D721Med (cell line): ENCODE measurements at regions not wholly inside any gene's neighbourhood (a gene's known extent, or its start where the extent isn't known, plus 50 kb on each side); places are given as distances from the start of the nearest gene placed in this dataset.

Source experiments
- DNase-seq: peaks from one replicate; pipeline ENCODE4 v3.0.0; 2011; ENCODE audit warnings: low spot score; ENCODE audit not compliant: insufficient read length
- FAIRE-seq: peaks from 2 replicates; lab custom pipeline; 2011; peaks lifted over from hg19 to GRCh38; lab: Jason Lieb, UNC
- CTCF ChIP-seq: IDR thresholded peaks from 2 replicates; pipeline ENCODE4 v1.5.1; 2012; ENCODE audit warnings: mild to moderate bottlenecking, control low read depth; ENCODE audit not compliant: insufficient read depth; ENCODE audit errors: missing control alignments

- FAIRE-seq = no peak
Measured at GRCh38 chr1:199264283-199264682, 625.4 kb downstream of the PTPRC start.

DNA sequence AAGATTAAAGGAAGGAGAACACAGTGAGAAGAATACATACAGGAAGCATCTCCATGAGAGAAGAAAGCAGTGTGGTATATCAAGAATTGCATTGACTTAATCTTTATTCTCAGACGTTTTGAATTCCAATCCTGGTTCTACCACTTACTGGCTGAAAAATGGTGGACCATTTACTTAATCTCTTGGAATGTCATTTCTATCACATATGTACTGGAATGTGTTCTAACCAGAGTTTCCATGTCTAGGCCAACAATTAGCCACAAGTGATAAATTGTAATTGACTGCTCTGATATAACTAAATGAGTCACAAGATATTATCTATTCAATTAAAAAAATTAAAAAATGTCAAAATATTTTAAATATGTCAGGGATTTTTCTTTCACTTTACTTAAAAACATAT is 626.1 kb downstream of the PTPRC start:
- TF ChIP-seq CTCF = no peak
- FAIRE-seq (peak; percentile 11), DNase-seq (no peak)

More at GRCh38 chr1:199264283-199264682, 625.4 kb downstream of the PTPRC start:
- DNase-seq = no peak
- TF ChIP-seq CTCF = no peak

DNA sequence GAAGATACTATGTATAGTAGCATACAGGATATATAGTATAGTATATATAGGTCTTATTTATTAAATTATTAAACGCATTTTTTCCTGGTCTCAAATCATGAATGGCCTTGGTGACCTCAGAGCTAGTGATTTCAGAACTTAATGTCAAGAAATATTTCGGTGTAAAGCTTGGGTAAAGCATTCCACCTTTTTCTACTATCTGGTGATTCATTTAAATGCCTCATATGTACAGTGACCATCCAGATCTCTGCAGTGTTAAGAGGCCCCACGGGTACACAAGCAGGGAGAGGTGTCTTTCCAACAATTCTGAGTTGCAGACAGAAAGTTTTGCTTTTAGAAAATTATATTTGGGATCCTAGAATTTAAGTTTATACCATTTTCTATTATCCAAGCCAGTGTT is 626.5 kb downstream of the PTPRC start:
- DNase-seq (no peak), FAIRE-seq (peak; percentile 69)
- TF ChIP-seq CTCF = no peak

GRCh38 chr1:199269241-199269640 is 630.4 kb downstream of the PTPRC start:
- no peak for TF ChIP-seq CTCF
- FAIRE-seq (no peak), DNase-seq (no peak)

GRCh38 chr1:199272139-199272544 is 633.3 kb downstream of the PTPRC start:
- DNase-seq (no peak), FAIRE-seq (peak; percentile 21)
- TF ChIP-seq CTCF = no peak

DNA sequence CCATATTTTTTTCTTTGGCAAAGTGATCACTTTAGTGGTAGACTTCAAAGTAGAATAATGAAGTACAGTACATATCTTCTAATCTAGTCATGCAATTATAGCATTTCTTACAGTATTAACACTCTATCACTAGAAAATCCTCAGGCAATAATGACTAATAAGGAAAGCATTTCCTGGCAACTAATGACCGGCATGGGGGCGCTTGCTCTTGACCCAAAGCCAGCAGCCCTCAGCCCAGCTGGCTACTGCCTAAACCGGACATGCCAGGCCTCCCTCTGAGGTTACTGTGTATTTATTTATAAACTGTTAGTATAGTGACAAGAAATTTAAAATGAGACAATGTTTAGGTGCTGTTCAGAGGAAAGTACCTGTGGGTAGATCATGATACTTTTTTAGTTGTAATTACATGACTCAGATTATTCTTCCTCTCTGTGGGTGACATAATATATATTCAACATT is 633.8 kb downstream of the PTPRC start:
- no peak for TF ChIP-seq CTCF
- DNase-seq = no peak
- FAIRE-seq = no peak

DNA sequence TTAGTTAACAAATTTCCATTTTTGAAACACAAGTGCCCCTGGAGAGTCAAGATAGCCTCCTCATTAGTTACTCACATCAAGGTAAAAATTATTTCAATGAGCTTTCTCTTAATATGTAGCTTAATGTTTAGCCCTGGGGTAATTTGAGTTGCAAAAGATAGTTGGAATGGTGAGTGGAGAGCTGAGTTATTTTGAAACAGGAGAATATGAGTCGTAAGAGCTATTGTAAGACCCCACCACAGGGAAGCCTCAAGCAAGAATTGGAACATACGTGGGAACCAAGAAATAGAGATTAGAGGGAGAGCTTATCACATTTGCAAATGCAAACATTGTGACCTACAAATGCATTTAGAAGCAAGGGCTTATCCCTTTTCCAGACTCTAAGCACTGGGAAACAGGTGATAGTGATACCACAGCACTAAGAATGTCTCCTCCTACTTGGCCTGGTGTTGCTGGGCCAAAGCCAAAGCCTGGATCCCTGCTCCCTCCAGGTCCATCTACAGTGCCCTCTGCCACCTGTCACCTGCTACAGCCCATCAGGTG is 635.1 kb downstream of the PTPRC start:
- FAIRE-seq = peak; percentile 87
- no peak for DNase-seq
- no peak for TF ChIP-seq CTCF
